Panc1 (cell line): ENCODE measurements at regions not wholly inside any gene's neighbourhood (a gene's known extent, or its start where the extent isn't known, plus 50 kb on each side); places are given as distances from the start of the nearest gene placed in this dataset.

Experiments used
- ATAC-seq: fragments of 200-7000 bp; cut with Tn5 transposase; 2 replicates; pipeline ENCODE4 v1.9.1; 2020; ENCODE audit warnings: mild to moderate bottlenecking, moderate library complexity
- BruUV-seq: library from RNA; stranded (reverse); fragments of 400-500 nt; replicated peaks from 2 replicates; lab custom pipeline; 2021; lab: Mats Ljungman, UMichigan
- CTCF ChIA-PET: fragments of 300-600 bp; sonication (Branson Sonifier 250); formaldehyde crosslinking; loops from one replicate; lab custom pipeline; 2022; ENCODE audit warnings: antibody characterized with exemption; lab: Charles Lee
- POLR2A ChIA-PET: fragments of 300-600 bp; sonication (Branson Sonifier 250); formaldehyde crosslinking; loops from one replicate; lab custom pipeline; 2022; ENCODE audit warnings: antibody characterized with exemption; lab: Charles Lee
- DNase-seq: peaks from one replicate; pipeline ENCODE4 v3.0.0-alpha.2; 2010; ENCODE audit warnings: low read depth, low spot score
- H3K27ac ChIP-seq: 2 replicates; pipeline ENCODE4 v1.5.1; 2011; ENCODE audit warnings: mild to moderate bottlenecking, low read length, inconsistent platforms
- H3K27me3 ChIP-seq: fragments of 200-500 bp; sonication (Bioruptor generic); 2 replicates; pipeline ENCODE4 v1.6.0; 2014; ENCODE audit warnings: low read length, inconsistent platforms; ENCODE audit not compliant: control insufficient read depth, insufficient read depth
- H3K36me3 ChIP-seq: fragments of 200-500 bp; sonication (Bioruptor generic); 2 replicates; pipeline ENCODE4 v1.5.1; 2014; ENCODE audit warnings: inconsistent platforms, mild to moderate bottlenecking, low read length, moderate library complexity; ENCODE audit not compliant: control insufficient read depth, insufficient read depth
- H3K4me1 ChIP-seq: 2 replicates; pipeline ENCODE4 v1.5.1; 2011; ENCODE audit warnings: inconsistent platforms, mild to moderate bottlenecking, low read length, moderate library complexity; ENCODE audit not compliant: control insufficient read depth, insufficient read depth
- H3K4me3 ChIP-seq, 2 experiments: 2 replicates each; pipeline ENCODE4 v1.5.1; 2011 to 2012; ENCODE audit warnings: low read depth in 2 of 2, low read length in 2 of 2, mild to moderate bottlenecking in 2 of 2, inconsistent platforms in 1 of 2, moderate library complexity in 1 of 2
- H3K9me3 ChIP-seq: fragments of 200-500 bp; sonication (Bioruptor generic); 2 replicates; pipeline ENCODE4 v1.5.1; 2014; ENCODE audit warnings: low read depth, mild to moderate bottlenecking, inconsistent platforms, low read length, moderate library complexity; ENCODE audit not compliant: control insufficient read depth, insufficient read depth
- CTCF ChIP-seq: fragments of 450-650 bp; IDR thresholded peaks from 2 replicates; pipeline ENCODE4 v1.5.1; 2017; ENCODE audit warnings: mild to moderate bottlenecking
- POLR2AphosphoS5 ChIP-seq: IDR thresholded peaks from 2 replicates; pipeline ENCODE4 v1.6.1; 2012; ENCODE audit warnings: mild to moderate bottlenecking, low read depth, low read length, moderate library complexity
- REST ChIP-seq, 2 experiments: IDR thresholded peaks; 2 replicates each; pipeline ENCODE4 v1.6.1; 2011 to 2012; ENCODE audit warnings: low read depth in 2 of 2, control low read depth in 1 of 2, low read length in 1 of 2, mild to moderate bottlenecking in 1 of 2, moderate library complexity in 1 of 2; ENCODE audit not compliant: insufficient read depth in 1 of 2
- SIN3A ChIP-seq: IDR thresholded peaks from 2 replicates; pipeline ENCODE4 v1.6.1; 2012; ENCODE audit warnings: low read depth, mild to moderate bottlenecking, low read length, moderate library complexity, borderline replicate concordance; ENCODE audit not compliant: insufficient read depth
- TCF7L2 ChIP-seq: IDR thresholded peaks from 2 replicates; pipeline ENCODE4 v1.6.1; 2011; ENCODE audit warnings: mild to moderate bottlenecking, low read depth, low read length, inconsistent platforms
- in situ Hi-C: cut with HindIII; loops from 2 replicates; pipeline ENCODE4 v1.10.0; 2016; ENCODE audit warnings: low sequenced_read_pairs, low pct_unique_long_range_greater_than_20kb
- intact Hi-C: fragments of 100-400 bp; cut with micrococcal nuclease; formaldehyde crosslinking; loops from one replicate; pipeline ENCODE4 v1.10.0; 2022; ENCODE audit not compliant: unreplicated experiment

- DNase-seq (no peak), ATAC-seq (no peak)
- intact Hi-C loops = no loop called here
- Histone ChIP-seq H3K36me3 (no peaks in the 10 kb centered on the region), H3K27me3 (no peaks in the 10 kb centered on the region), H3K9me3 (no peaks in the 10 kb centered on the region), H3K4me3 (no peak overlapping the region), H3K4me1 (no peaks in the 10 kb centered on the region), H3K27ac (no peak overlapping the region)
- POLR2A ChIA-PET = no interaction called here
- BruUV-seq = no TSS peak
- CTCF ChIA-PET = no interaction called here
- in situ Hi-C loops = no loop called here
- no peak for TF ChIP-seq POLR2AphosphoS5
- TF ChIP-seq CTCF = no peak
- TF ChIP-seq REST (IDR thresholded peaks at IDR 0.05; ENCODE audit: insufficient read depth in 1 of 2, low read depth in 2 of 2, low read length in 1 of 2) = no peak
- TF ChIP-seq TCF7L2 = no peak
- TF ChIP-seq SIN3A = no peak
These were observed 335.1 kb upstream of the DCBLD2 start for GRCh38 chr3:99236576-99236975.

- in situ Hi-C loops = no loop called here
- no peaks in the 10 kb centered on the region for H3K4me1 ChIP-seq
- no peaks in the 10 kb centered on the region for H3K27me3 ChIP-seq
- CTCF ChIA-PET = no interaction called here
- no peaks in the 10 kb centered on the region for H3K9me3 ChIP-seq
- ATAC-seq (no peak), DNase-seq (no peak)
- H3K4me3 ChIP-seq = no peak overlapping the region
- no peak overlapping the region for H3K27ac ChIP-seq
- intact Hi-C loops = no loop called here
- TF ChIP-seq SIN3A = no peak
- TF ChIP-seq TCF7L2 = no peak
- no peak for TF ChIP-seq POLR2AphosphoS5
- TF ChIP-seq REST (IDR thresholded peaks at IDR 0.05; ENCODE audit: insufficient read depth in 1 of 2, low read depth in 2 of 2, low read length in 1 of 2) = no peak
- no peak for TF ChIP-seq CTCF
- POLR2A ChIA-PET = no interaction called here
- H3K36me3 ChIP-seq = no peaks in the 10 kb centered on the region
- no TSS peak for BruUV-seq
These were observed 331.2 kb upstream of the DCBLD2 start for GRCh38 chr3:99232696-99233095.
